SH-SY5Y (cell line): ENCODE measurements at regions not wholly inside any gene's neighbourhood (a gene's known extent, or its start where the extent isn't known, plus 50 kb on each side); places are given as distances from the start of the nearest gene placed in this dataset.

ENCODE experiments used
- GATA2 ChIP-seq: IDR thresholded peaks from 2 replicates; pipeline ENCODE4 v1.6.1; 2011; ENCODE audit warnings: mild to moderate bottlenecking, low read depth, low read length
- GATA3 ChIP-seq: IDR thresholded peaks from 2 replicates; pipeline ENCODE4 v1.6.1; 2011; ENCODE audit warnings: low read depth, mild to moderate bottlenecking, low read length, moderate library complexity

DNA sequence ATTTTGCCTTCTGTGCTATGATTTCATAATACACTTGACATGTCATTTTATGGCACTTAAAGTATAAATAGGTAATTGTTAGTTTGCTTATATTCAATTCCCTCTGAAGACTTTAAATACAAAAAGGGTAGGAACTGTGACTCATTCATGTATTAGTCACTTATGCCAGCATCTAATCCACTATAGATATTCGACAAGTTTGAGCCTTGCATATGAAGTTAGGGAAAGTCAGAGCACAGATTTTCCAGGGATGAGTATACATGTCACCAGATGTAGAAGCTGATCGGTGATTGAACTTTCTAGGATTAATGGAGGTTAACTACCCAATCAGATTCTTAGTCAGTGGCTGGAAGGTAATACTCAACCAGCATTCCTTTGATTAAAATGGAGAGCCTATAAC is 1321.5 kb downstream of the XPNPEP1 start:
- TF ChIP-seq GATA3, result no peak
- no peak for TF ChIP-seq GATA2
